Endothelial cell (in vitro differentiated cells): ENCODE measurements at regions not wholly inside any gene's neighbourhood (a gene's known extent, or its start where the extent isn't known, plus 50 kb on each side); places are given as distances from the start of the nearest gene placed in this dataset.
A peak's percentile ranks its signal among the peaks of the same experiment; 100 is the strongest.

Experiments used
- DNase-seq: peaks from one replicate; pipeline ENCODE4 v3.0.0; 2021; ENCODE audit warnings: low spot score
- H3K27ac Mint-ChIP-seq: one replicate; pipeline ENCODE4 v1.8.0; 2021; ENCODE audit warnings: mixed read lengths, inconsistent platforms; ENCODE audit not compliant: unreplicated experiment
- H3K27me3 Mint-ChIP-seq: one replicate; pipeline ENCODE4 v1.8.0; 2021; ENCODE audit warnings: mild to moderate bottlenecking, moderate library complexity, mixed read lengths, inconsistent platforms; ENCODE audit not compliant: unreplicated experiment
- H3K36me3 Mint-ChIP-seq: one replicate; pipeline ENCODE4 v1.8.0; 2021; ENCODE audit warnings: mild to moderate bottlenecking, low read depth, mixed read lengths, inconsistent platforms; ENCODE audit not compliant: unreplicated experiment
- H3K4me1 Mint-ChIP-seq: one replicate; pipeline ENCODE4 v1.8.0; 2021; ENCODE audit warnings: mild to moderate bottlenecking, mixed read lengths, inconsistent platforms; ENCODE audit not compliant: unreplicated experiment
- H3K4me3 Mint-ChIP-seq: one replicate; pipeline ENCODE4 v1.8.0; 2021; ENCODE audit warnings: mild to moderate bottlenecking, mixed read lengths, inconsistent platforms; ENCODE audit not compliant: unreplicated experiment
- H3K9me3 Mint-ChIP-seq: one replicate; pipeline ENCODE4 v1.8.0; 2021; ENCODE audit warnings: mixed read lengths, inconsistent platforms; ENCODE audit not compliant: unreplicated experiment
- TF ChIP-seq, protein P1 (sequence below): fragments of 200-600 bp; sonication (generic); IDR thresholded peaks from one replicate; pipeline ENCODE4 v1.5.0; 2021; ENCODE audit warnings: antibody characterized with exemption; ENCODE audit not compliant: unreplicated experiment

GRCh38 chrX:45860450-45860849, 659.8 kb upstream of the DIPK2B start:
- Mint-ChIP-seq H3K4me3 (no peak overlapping the region), H3K27ac (no peak overlapping the region), H3K4me1 (no peaks in the 10 kb centered on the region), H3K36me3 (no peaks in the 10 kb centered on the region), H3K9me3 (no peaks in the 10 kb centered on the region), H3K27me3 (peaks cover 1% of the 10 kb centered on the region)
- no peak for DNase-seq
- TF ChIP-seq, protein P1, sequence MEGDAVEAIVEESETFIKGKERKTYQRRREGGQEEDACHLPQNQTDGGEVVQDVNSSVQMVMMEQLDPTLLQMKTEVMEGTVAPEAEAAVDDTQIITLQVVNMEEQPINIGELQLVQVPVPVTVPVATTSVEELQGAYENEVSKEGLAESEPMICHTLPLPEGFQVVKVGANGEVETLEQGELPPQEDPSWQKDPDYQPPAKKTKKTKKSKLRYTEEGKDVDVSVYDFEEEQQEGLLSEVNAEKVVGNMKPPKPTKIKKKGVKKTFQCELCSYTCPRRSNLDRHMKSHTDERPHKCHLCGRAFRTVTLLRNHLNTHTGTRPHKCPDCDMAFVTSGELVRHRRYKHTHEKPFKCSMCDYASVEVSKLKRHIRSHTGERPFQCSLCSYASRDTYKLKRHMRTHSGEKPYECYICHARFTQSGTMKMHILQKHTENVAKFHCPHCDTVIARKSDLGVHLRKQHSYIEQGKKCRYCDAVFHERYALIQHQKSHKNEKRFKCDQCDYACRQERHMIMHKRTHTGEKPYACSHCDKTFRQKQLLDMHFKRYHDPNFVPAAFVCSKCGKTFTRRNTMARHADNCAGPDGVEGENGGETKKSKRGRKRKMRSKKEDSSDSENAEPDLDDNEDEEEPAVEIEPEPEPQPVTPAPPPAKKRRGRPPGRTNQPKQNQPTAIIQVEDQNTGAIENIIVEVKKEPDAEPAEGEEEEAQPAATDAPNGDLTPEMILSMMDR = no peak

DNA sequence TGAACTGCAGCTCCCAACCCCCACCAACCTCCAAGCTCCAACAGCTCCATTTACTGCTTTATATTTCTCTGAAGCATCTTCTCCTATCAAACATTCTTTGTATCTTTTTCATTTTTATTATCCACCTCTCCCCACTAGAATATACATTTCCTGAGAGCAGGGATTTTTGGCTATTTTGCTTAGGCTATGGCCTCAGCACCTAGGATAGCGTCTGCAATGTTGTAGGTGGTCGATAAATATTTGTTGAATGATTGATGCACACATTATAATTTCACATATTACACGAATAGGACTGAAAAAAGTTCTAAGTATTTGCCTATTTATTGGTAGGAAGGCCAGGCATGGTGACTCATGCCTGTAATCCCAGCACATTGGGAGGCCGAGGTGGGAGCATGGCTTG, 658.7 kb upstream of the DIPK2B start:
- no peak for DNase-seq
- Mint-ChIP-seq H3K27me3 (peaks cover 1% of the 10 kb centered on the region), H3K9me3 (no peaks in the 10 kb centered on the region), H3K27ac (no peak overlapping the region), H3K4me1 (no peaks in the 10 kb centered on the region), H3K36me3 (no peaks in the 10 kb centered on the region), H3K4me3 (no peak overlapping the region)
- TF ChIP-seq, protein P1 = no peak

- H3K4me1 Mint-ChIP-seq = peaks cover 8% of the 10 kb centered on the region
- peaks cover 4% of the 10 kb centered on the region for H3K27me3 Mint-ChIP-seq
- TF ChIP-seq, protein P1 = no peak
- H3K4me3 Mint-ChIP-seq = no peak overlapping the region
- no peaks in the 10 kb centered on the region for H3K36me3 Mint-ChIP-seq
- no peak overlapping the region for H3K27ac Mint-ChIP-seq
- no peak for DNase-seq
- no peaks in the 10 kb centered on the region for H3K9me3 Mint-ChIP-seq
Observed at GRCh38 chrX:45852884-45853283, 652.2 kb upstream of the DIPK2B start.

- TF ChIP-seq, protein P1 = no peak
- Mint-ChIP-seq H3K36me3 (no peaks in the 10 kb centered on the region), H3K4me1 (peaks cover 8% of the 10 kb centered on the region), H3K27me3 (peaks cover 4% of the 10 kb centered on the region), H3K9me3 (no peaks in the 10 kb centered on the region), H3K4me3 (peak overlapping the region; percentile 89), H3K27ac (no peak overlapping the region)
- DNase-seq = peak; percentile 28
Observed at GRCh38 chrX:45851434-45851991, 650.8 kb upstream of the DIPK2B start.

GRCh38 chrX:45850775-45851433, 650.2 kb upstream of the DIPK2B start:
- Mint-ChIP-seq H3K27ac (no peak overlapping the region), H3K4me1 (peaks cover 11% of the 10 kb centered on the region), H3K4me3 (peak overlapping the region; percentile 98), H3K9me3 (no peaks in the 10 kb centered on the region), H3K36me3 (no peaks in the 10 kb centered on the region), H3K27me3 (peaks cover 4% of the 10 kb centered on the region)
- TF ChIP-seq, protein P1 = no peak
- peak; percentile 26 for DNase-seq
